MM.1S (cell line): ENCODE measurements at regions not wholly inside any gene's neighbourhood (a gene's known extent, or its start where the extent isn't known, plus 50 kb on each side); places are given as distances from the start of the nearest gene placed in this dataset.
A peak's percentile ranks its signal among the peaks of the same experiment; 100 is the strongest.

Experiments used
- DNase-seq: peaks from one replicate; pipeline ENCODE4 v3.0.0-alpha.2; 2015
- H2AFZ ChIP-seq: fragments of 300-600 bp; sonication (generic); 2 replicates; pipeline ENCODE4 v1.6.0; 2016; ENCODE audit warnings: antibody characterized with exemption, low read length
- H3F3A ChIP-seq: fragments of 300-600 bp; sonication (generic); 2 replicates; pipeline ENCODE4 v1.6.1; 2016; ENCODE audit warnings: mild to moderate bottlenecking, antibody characterized with exemption, low read length, moderate library complexity, mixed read lengths; ENCODE audit not compliant: insufficient read depth
- H3K27ac ChIP-seq: fragments of 300-600 bp; sonication (generic); 2 replicates; pipeline ENCODE4 v1.5.1; 2016; ENCODE audit warnings: mild to moderate bottlenecking, low read length
- H3K27me3 ChIP-seq: fragments of 300-600 bp; sonication (generic); replicated peaks from 2 replicates; pipeline ENCODE4 v1.6.0; 2016; ENCODE audit warnings: low read length; ENCODE audit not compliant: insufficient read depth
- H3K36me3 ChIP-seq: fragments of 300-600 bp; sonication (generic); replicated peaks from 2 replicates; pipeline ENCODE4 v1.6.1; 2016; ENCODE audit warnings: mild to moderate bottlenecking, low read length, mixed read lengths; ENCODE audit not compliant: insufficient read depth
- H3K4me1 ChIP-seq: fragments of 300-600 bp; sonication (generic); 2 replicates; pipeline ENCODE4 v1.6.1; 2016; ENCODE audit warnings: low read length, mixed read lengths
- H3K4me2 ChIP-seq: fragments of 300-600 bp; sonication (generic); 2 replicates; pipeline ENCODE4 v1.6.0; 2016; ENCODE audit warnings: low read depth, low read length
- H3K4me3 ChIP-seq: fragments of 300-600 bp; sonication (generic); 2 replicates; pipeline ENCODE4 v1.5.1; 2016; ENCODE audit warnings: low read length, mixed read lengths
- H3K79me2 ChIP-seq: fragments of 300-600 bp; sonication (generic); 2 replicates; pipeline ENCODE4 v1.6.1; 2016; ENCODE audit warnings: mixed run types, low read length, mixed read lengths
- H3K9ac ChIP-seq: fragments of 300-600 bp; sonication (generic); 2 replicates; pipeline ENCODE4 v1.6.1; 2016; ENCODE audit warnings: low read length, mixed read lengths
- H3K9me2 ChIP-seq: fragments of 300-600 bp; sonication (generic); replicated peaks from 2 replicates; pipeline ENCODE4 v1.6.1; 2016; ENCODE audit warnings: mild to moderate bottlenecking, low read length, mixed read lengths; ENCODE audit not compliant: insufficient read depth
- H3K9me3 ChIP-seq: fragments of 300-600 bp; sonication (generic); replicated peaks from 2 replicates; pipeline ENCODE4 v1.6.1; 2016; ENCODE audit warnings: mild to moderate bottlenecking, low read length, mixed read lengths; ENCODE audit not compliant: insufficient read depth
- H4K20me1 ChIP-seq: fragments of 300-600 bp; sonication (generic); 2 replicates; pipeline ENCODE4 v1.6.1; 2016; ENCODE audit warnings: mild to moderate bottlenecking, low read length, moderate library complexity, mixed read lengths; ENCODE audit not compliant: insufficient read depth
- EZH2 ChIP-seq: fragments of 300-600 bp; sonication (generic); optimal IDR thresholded peaks from 2 replicates; pipeline ENCODE3; 2017; ENCODE audit warnings: low read depth, mild to moderate bottlenecking, antibody characterized with exemption, low read length, mixed read lengths
- EZH2phosphoT487 ChIP-seq: fragments of 300-600 bp; sonication (generic); IDR thresholded peaks from 2 replicates; pipeline ENCODE4 v1.6.1; 2018; ENCODE audit warnings: antibody characterized with exemption, low read length
- TF ChIP-seq, protein P1 (sequence below): fragments of 300-600 bp; sonication (generic); IDR thresholded peaks from 2 replicates; pipeline ENCODE4 v1.5.1; 2016; ENCODE audit warnings: antibody characterized with exemption, low read length, mixed read lengths

DNA sequence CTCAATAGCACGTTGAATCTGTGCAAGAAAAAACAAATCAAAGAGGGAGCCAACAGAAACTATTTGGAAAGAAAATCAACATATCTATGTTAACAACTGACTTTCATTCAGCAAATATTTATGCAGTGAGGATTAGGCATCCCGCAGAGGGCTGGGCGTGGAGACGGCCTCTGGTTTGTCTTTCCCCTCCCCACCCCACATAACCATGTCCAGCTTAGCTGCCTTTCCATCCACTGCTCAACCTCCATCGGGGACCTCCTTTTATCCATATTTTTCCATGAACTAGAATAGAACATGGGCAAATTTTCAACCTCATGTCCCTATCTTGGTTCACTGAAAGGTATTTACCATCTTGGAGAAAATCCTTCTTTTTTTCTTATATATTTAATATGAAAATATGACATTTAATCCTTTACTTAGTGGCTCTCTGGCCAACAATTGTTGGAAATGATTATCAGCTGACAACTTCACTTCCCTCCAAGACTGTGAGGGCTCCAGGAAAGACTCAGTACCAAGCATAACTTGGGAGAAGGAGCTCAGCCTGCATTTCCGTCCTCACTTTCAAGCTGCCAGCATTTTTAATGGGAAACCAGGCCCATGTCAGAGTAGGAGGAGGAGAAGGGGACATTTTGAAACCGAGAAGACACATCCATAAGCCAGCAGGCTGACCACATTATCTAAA lies 462.6 kb upstream of the MAF start:
- H3K9me3 ChIP-seq: no peaks in the 10 kb centered on the region
- H3K27ac ChIP-seq: peak overlapping the region; percentile 16; the same call in 1 of the 2 replicates
- H3K79me2 ChIP-seq: no peaks in the 10 kb centered on the region
- H3K36me3 ChIP-seq: no peaks in the 10 kb centered on the region
- no peak for TF ChIP-seq EZH2
- TF ChIP-seq, protein P1, sequence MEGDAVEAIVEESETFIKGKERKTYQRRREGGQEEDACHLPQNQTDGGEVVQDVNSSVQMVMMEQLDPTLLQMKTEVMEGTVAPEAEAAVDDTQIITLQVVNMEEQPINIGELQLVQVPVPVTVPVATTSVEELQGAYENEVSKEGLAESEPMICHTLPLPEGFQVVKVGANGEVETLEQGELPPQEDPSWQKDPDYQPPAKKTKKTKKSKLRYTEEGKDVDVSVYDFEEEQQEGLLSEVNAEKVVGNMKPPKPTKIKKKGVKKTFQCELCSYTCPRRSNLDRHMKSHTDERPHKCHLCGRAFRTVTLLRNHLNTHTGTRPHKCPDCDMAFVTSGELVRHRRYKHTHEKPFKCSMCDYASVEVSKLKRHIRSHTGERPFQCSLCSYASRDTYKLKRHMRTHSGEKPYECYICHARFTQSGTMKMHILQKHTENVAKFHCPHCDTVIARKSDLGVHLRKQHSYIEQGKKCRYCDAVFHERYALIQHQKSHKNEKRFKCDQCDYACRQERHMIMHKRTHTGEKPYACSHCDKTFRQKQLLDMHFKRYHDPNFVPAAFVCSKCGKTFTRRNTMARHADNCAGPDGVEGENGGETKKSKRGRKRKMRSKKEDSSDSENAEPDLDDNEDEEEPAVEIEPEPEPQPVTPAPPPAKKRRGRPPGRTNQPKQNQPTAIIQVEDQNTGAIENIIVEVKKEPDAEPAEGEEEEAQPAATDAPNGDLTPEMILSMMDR: no peak
- TF ChIP-seq EZH2phosphoT487: no peak
- H3K4me1 ChIP-seq: peaks cover 3% of the 10 kb centered on the region; the same call in 1 of the 2 replicates
- H4K20me1 ChIP-seq: no peaks in the 10 kb centered on the region
- H3K9me2 ChIP-seq: no peaks in the 10 kb centered on the region
- no peak for DNase-seq
- no peaks in the 10 kb centered on the region; the same call in 1 of the 2 replicates for H3F3A ChIP-seq
- H3K4me2 ChIP-seq: no peak overlapping the region
- H3K4me3 ChIP-seq: no peak overlapping the region
- no peaks in the 10 kb centered on the region for H3K27me3 ChIP-seq
- H3K9ac ChIP-seq: no peak overlapping the region
- H2AFZ ChIP-seq: no peak overlapping the region

DNA sequence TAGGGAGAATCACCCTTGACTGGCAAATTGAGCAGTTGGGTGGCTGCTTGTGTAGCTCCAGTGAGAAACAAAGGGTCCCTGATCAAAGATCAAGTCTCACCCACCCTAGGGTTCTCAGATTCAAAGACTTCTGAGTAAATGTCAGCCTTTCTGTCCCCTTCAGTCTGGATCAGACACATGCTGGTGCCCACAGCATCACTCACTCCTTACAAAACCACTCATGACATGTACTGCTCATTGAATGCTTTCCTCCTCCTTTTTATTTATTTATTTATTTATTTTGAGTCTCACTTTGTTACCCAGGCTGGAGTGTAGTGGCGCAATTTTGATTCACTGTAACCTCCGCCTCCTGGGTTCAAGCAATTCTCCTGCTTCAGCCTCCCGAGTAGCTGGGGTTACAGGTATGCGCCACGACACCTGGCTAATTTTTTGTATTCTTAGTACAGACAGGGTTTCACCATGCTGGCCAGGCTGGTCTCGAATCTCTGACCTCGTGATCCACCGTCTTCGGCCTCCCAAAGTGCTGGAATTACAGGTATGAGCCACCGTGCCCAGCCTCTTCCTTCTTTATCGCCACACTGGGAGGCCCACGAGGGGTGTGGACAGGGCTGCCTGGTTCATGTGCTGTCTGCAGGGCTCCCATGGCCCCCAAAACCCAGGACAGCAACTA lies 462.0 kb upstream of the MAF start:
- no peaks in the 10 kb centered on the region for H3K27me3 ChIP-seq
- no peak for DNase-seq

DNA sequence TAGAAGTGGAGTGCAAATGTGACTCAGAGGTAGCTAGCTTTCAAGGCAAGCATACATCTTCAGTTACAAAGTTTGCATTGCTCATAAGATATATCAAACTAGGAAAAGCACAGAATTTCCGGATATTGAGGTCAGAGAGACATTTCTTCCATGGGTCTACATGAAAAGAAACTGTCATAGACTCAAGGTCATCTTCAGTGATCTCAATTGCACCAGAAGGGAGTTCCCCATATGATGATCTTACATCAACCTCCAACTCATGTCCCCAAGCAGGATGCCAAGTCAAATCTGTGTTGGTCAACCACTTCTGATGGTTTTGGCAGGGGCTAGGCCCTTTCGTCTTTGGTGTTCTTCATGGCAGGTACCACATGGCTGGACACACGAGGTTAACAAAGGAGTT lies 459.9 kb upstream of the MAF start:
- Histone ChIP-seq H3K9me3 (no peaks in the 10 kb centered on the region), H3K79me2 (no peaks in the 10 kb centered on the region), H4K20me1 (no peaks in the 10 kb centered on the region), H3K36me3 (no peaks in the 10 kb centered on the region), H3F3A (no peaks in the 10 kb centered on the region; the same call in 1 of the 2 replicates), H3K9ac (no peak overlapping the region), H3K27ac (no peak overlapping the region), H3K27me3 (no peaks in the 10 kb centered on the region), H3K4me2 (no peak overlapping the region), H3K4me3 (no peak overlapping the region), H3K4me1 (peaks cover 3% of the 10 kb centered on the region; the same call in 1 of the 2 replicates), H2AFZ (no peak overlapping the region), H3K9me2 (no peaks in the 10 kb centered on the region)
- DNase-seq: no peak
- TF ChIP-seq EZH2: no peak
- TF ChIP-seq, protein P1: no peak

More for the DNA sequence above, 462.0 kb upstream of the MAF start:
- H3F3A ChIP-seq: no peaks in the 10 kb centered on the region; the same call in 1 of the 2 replicates
- TF ChIP-seq EZH2phosphoT487 (no peak), EZH2 (no peak)
- TF ChIP-seq, protein P1: no peak
- no peak overlapping the region for H3K4me2 ChIP-seq
- H3K9ac ChIP-seq: no peak overlapping the region
- no peaks in the 10 kb centered on the region for H4K20me1 ChIP-seq
- peaks cover 3% of the 10 kb centered on the region; the same call in 1 of the 2 replicates for H3K4me1 ChIP-seq
- no peaks in the 10 kb centered on the region for H3K9me2 ChIP-seq
- no peaks in the 10 kb centered on the region for H3K36me3 ChIP-seq
- no peak overlapping the region for H2AFZ ChIP-seq
- H3K79me2 ChIP-seq: no peaks in the 10 kb centered on the region
- H3K4me3 ChIP-seq: no peak overlapping the region
- no peaks in the 10 kb centered on the region for H3K9me3 ChIP-seq
- H3K27ac ChIP-seq: no peak overlapping the region
